Smooth muscle cell (in vitro differentiated cells): ENCODE measurements at regions not wholly inside any gene's neighbourhood (a gene's known extent, or its start where the extent isn't known, plus 50 kb on each side); places are given as distances from the start of the nearest gene placed in this dataset.
"Not testable (repeated sequence)": the region's sequence is repeated elsewhere in the genome, so short reads cannot be mapped to it uniquely, and the experiment has no call there.

Experiments
- DNase-seq: peaks from one replicate; lab custom pipeline; 2025; ENCODE audit not compliant: unreplicated experiment; lab: John Stamatoyannopoulos, UW
- H2AFZ ChIP-seq: fragments of 200-600 bp; sonication (generic); 2 replicates; pipeline ENCODE4 v1.6.0; 2016; ENCODE audit warnings: antibody characterized with exemption, low read depth, mild to moderate bottlenecking
- H3F3A ChIP-seq: fragments of 200-600 bp; sonication (generic); 2 replicates; pipeline ENCODE4 v1.6.0; 2017; ENCODE audit warnings: antibody characterized with exemption, low read depth
- H3K27ac ChIP-seq: fragments of 200-600 bp; sonication (generic); 2 replicates; pipeline ENCODE4 v1.5.1; 2016; ENCODE audit warnings: low read depth, mild to moderate bottlenecking
- H3K27me3 ChIP-seq: fragments of 200-600 bp; sonication (generic); 2 replicates; pipeline ENCODE4 v1.6.1; 2016; ENCODE audit warnings: low read depth, mild to moderate bottlenecking
- H3K36me3 ChIP-seq: fragments of 200-600 bp; sonication (generic); 2 replicates; pipeline ENCODE4 v1.5.1; 2016; ENCODE audit warnings: low read depth
- H3K4me1 ChIP-seq: fragments of 200-600 bp; sonication (generic); 2 replicates; pipeline ENCODE4 v1.5.1; 2016; ENCODE audit warnings: low read depth
- H3K4me2 ChIP-seq: fragments of 200-600 bp; sonication (generic); 2 replicates; pipeline ENCODE4 v1.6.0; 2016; ENCODE audit warnings: mild to moderate bottlenecking
- H3K4me3 ChIP-seq: fragments of 200-600 bp; sonication (generic); 2 replicates; pipeline ENCODE4 v1.5.1; 2016; ENCODE audit warnings: mild to moderate bottlenecking
- H3K79me2 ChIP-seq: fragments of 200-600 bp; sonication (generic); 2 replicates; pipeline ENCODE4 v1.6.0; 2016; ENCODE audit warnings: low read depth, mild to moderate bottlenecking
- H3K9ac ChIP-seq: fragments of 200-600 bp; sonication (generic); 2 replicates; pipeline ENCODE4 v1.6.0; 2016; ENCODE audit warnings: low read depth
- H3K9me3 ChIP-seq: fragments of 200-600 bp; sonication (generic); replicated peaks from 2 replicates; pipeline ENCODE4 v1.5.1; 2016; ENCODE audit warnings: low read depth
- H4K20me1 ChIP-seq: fragments of 200-600 bp; sonication (generic); 2 replicates; pipeline ENCODE4 v1.6.0; 2016; ENCODE audit warnings: low read depth
- CTCF ChIP-seq: fragments of 200-600 bp; sonication (generic); IDR thresholded peaks from 2 replicates; pipeline ENCODE4 v1.5.1; 2017; ENCODE audit warnings: borderline replicate concordance, mild to moderate bottlenecking, antibody characterized with exemption; ENCODE audit not compliant: insufficient read depth, poor library complexity, severe bottlenecking
- WGBS: methylation state at CpG from one replicate; pipeline ENCODE4 v1.1.7; 2016; ENCODE audit warnings: low lambda C conversion rate; 5-methylcytosine and 5-hydroxymethylcytosine counted together

DNA sequence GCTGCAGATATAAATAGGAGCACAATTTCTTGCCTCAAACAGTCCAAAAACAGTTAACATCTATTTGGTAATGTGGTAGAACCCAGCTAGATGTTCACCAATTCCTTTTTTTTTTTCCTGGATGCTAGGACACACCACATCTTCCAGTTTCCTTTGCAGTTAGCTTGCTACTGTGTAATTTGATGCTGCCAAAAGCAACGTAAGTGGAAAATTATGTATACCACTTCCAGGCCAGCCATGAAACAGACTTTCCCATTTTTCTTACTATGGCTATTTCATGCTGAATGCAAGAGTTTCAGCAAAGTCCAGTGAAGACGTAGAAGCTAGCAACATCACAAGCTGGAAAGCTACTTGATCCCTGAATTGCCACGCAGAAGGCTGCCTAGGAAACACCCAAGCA is 667.2 kb downstream of the TLE1 start:
- H3K79me2 ChIP-seq = no peaks in the 10 kb centered on the region
- no peak for DNase-seq

GRCh38 chr9:81014945-81015344 is 674.4 kb downstream of the TLE1 start:
- not testable (repeated sequence) for H3K79me2 ChIP-seq, H3K27me3 ChIP-seq, H4K20me1 ChIP-seq, H3K4me2 ChIP-seq, H3F3A ChIP-seq, H3K4me3 ChIP-seq, H3K9me3 ChIP-seq, H3K36me3 ChIP-seq, H3K4me1 ChIP-seq, DNase-seq, H3K9ac ChIP-seq, H3K27ac ChIP-seq, H2AFZ ChIP-seq
- WGBS = 70% methylated on average over 6 of the region's 6 CpGs

More for the DNA sequence above, 667.2 kb downstream of the TLE1 start:
- H2AFZ ChIP-seq = peak overlapping the region; percentile 62
- no peaks in the 10 kb centered on the region for H3K4me1 ChIP-seq
- no peaks in the 10 kb centered on the region for H3K36me3 ChIP-seq
- 55% methylated on average over 3 of the region's 3 CpGs for WGBS
- no peaks in the 10 kb centered on the region for H3K27me3 ChIP-seq
- H4K20me1 ChIP-seq = no peaks in the 10 kb centered on the region
- H3F3A ChIP-seq = no peaks in the 10 kb centered on the region
- no peak for TF ChIP-seq CTCF
- H3K4me2 ChIP-seq = no peak overlapping the region
- H3K9me3 ChIP-seq = no peaks in the 10 kb centered on the region
- H3K27ac ChIP-seq = no peak overlapping the region
- H3K9ac ChIP-seq = no peak overlapping the region
- H3K4me3 ChIP-seq = no peak overlapping the region

DNA sequence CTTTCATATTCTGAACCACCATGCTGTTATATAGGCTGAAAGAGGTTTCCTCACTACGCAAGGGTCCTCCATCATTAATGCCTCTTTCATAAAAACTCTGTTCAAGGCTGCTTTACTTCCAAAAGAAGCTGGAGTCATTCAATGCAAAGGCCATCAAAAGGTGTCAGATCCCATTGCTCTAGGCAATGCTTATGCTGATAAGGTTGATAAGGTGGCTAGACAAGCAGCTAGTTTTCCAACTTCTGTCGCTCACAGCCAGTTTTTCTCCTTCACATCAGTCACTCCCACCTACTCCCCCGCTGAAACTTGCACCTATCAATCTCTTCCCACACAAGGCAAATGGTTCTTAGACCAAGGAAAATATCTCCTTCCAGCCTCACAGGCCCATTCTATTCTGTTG is 676.2 kb downstream of the TLE1 start:
- not testable (repeated sequence) for DNase-seq, H3K9ac ChIP-seq, H2AFZ ChIP-seq, H3K36me3 ChIP-seq, H3F3A ChIP-seq, H3K27ac ChIP-seq, H3K9me3 ChIP-seq, H3K4me1 ChIP-seq, H4K20me1 ChIP-seq, H3K4me2 ChIP-seq, H3K4me3 ChIP-seq, H3K79me2 ChIP-seq, H3K27me3 ChIP-seq
- 52% methylated on average over 3 of the region's 3 CpGs for WGBS

GRCh38 chr9:81002906-81003305 is 686.4 kb downstream of the TLE1 start:
- no peaks in the 10 kb centered on the region for H3K36me3 ChIP-seq
- peak overlapping the region; percentile 16 for H3K4me2 ChIP-seq
- H3K9me3 ChIP-seq = no peaks in the 10 kb centered on the region
- no peaks in the 10 kb centered on the region for H3K27me3 ChIP-seq
- H3K4me1 ChIP-seq = peaks cover 4% of the 10 kb centered on the region
- no peak overlapping the region for H3K9ac ChIP-seq
- TF ChIP-seq CTCF = no peak
- H4K20me1 ChIP-seq = no peaks in the 10 kb centered on the region
- H3K27ac ChIP-seq = no peak overlapping the region
- no peak for DNase-seq
- H2AFZ ChIP-seq = no peak overlapping the region
- H3F3A ChIP-seq = no peaks in the 10 kb centered on the region
- H3K4me3 ChIP-seq = no peak overlapping the region
- no peaks in the 10 kb centered on the region for H3K79me2 ChIP-seq

- Histone ChIP-seq H3K79me2 (no peaks in the 10 kb centered on the region), H3K27me3 (no peaks in the 10 kb centered on the region), H3F3A (no peaks in the 10 kb centered on the region), H3K36me3 (no peaks in the 10 kb centered on the region), H3K4me2 (peak overlapping the region; percentile 16), H2AFZ (no peak overlapping the region), H3K27ac (peak overlapping the region; percentile 21), H3K4me1 (peaks cover 4% of the 10 kb centered on the region), H4K20me1 (no peaks in the 10 kb centered on the region), H3K9ac (no peak overlapping the region), H3K9me3 (no peaks in the 10 kb centered on the region), H3K4me3 (no peak overlapping the region)
- TF ChIP-seq CTCF = no peak
- DNase-seq = no peak
- 19% methylated on average over 3 of the region's 3 CpGs for WGBS
Observed at GRCh38 chr9:81002242-81002641, 687.1 kb downstream of the TLE1 start.
